Activated naive CD4-positive, alpha-beta T cell treated with anti-CD3 and anti-CD28 coated beads for 36 hours (primary cell): ENCODE measurements at regions not wholly inside any gene's neighbourhood (a gene's known extent, or its start where the extent isn't known, plus 50 kb on each side); places are given as distances from the start of the nearest gene placed in this dataset.

ENCODE experiments used
- CTCF ChIA-PET: fragments of 350-600 bp; sonication (Branson Sonifier 250); formaldehyde crosslinking; loops from one replicate; lab custom pipeline; 2021; ENCODE audit warnings: antibody characterized with exemption; lab: Charles Lee
- DNase-seq: peaks from one replicate; pipeline ENCODE4 v3.0.0-alpha.2; 2020
- H3K27ac Mint-ChIP-seq: one replicate; pipeline ENCODE4 v1.8.0; 2021; ENCODE audit warnings: mild to moderate bottlenecking, mixed read lengths
- H3K27me3 Mint-ChIP-seq: one replicate; pipeline ENCODE4 v1.8.0; 2021; ENCODE audit warnings: low read depth, mixed read lengths
- H3K36me3 Mint-ChIP-seq: one replicate; pipeline ENCODE4 v1.8.0; 2021; ENCODE audit warnings: low read depth, mixed read lengths
- H3K4me1 Mint-ChIP-seq: one replicate; pipeline ENCODE4 v1.8.0; 2021; ENCODE audit warnings: low read depth, mixed read lengths
- H3K4me3 Mint-ChIP-seq: one replicate; pipeline ENCODE4 v1.8.0; 2021; ENCODE audit warnings: mild to moderate bottlenecking, moderate library complexity, mixed read lengths
- H3K9me3 Mint-ChIP-seq: one replicate; pipeline ENCODE4 v1.8.0; 2021; ENCODE audit warnings: mixed read lengths
- intact Hi-C: fragments of 100-400 bp; cut with micrococcal nuclease; formaldehyde crosslinking; loops from one replicate; pipeline ENCODE4 v1.15.1; 2023

GRCh38 chr14:44669496-44669895 lies 162.4 kb upstream of the FSCB start:
- intact Hi-C loops, result no loop called here
- no peaks in the 10 kb centered on the region for H3K4me1 Mint-ChIP-seq
- no peaks in the 10 kb centered on the region for H3K36me3 Mint-ChIP-seq
- no peak for DNase-seq
- H3K9me3 Mint-ChIP-seq, result no peaks in the 10 kb centered on the region
- no peak overlapping the region for H3K4me3 Mint-ChIP-seq
- H3K27ac Mint-ChIP-seq, result no peak overlapping the region
- CTCF ChIA-PET, result no interaction called here
- H3K27me3 Mint-ChIP-seq, result peaks cover 3% of the 10 kb centered on the region

DNA sequence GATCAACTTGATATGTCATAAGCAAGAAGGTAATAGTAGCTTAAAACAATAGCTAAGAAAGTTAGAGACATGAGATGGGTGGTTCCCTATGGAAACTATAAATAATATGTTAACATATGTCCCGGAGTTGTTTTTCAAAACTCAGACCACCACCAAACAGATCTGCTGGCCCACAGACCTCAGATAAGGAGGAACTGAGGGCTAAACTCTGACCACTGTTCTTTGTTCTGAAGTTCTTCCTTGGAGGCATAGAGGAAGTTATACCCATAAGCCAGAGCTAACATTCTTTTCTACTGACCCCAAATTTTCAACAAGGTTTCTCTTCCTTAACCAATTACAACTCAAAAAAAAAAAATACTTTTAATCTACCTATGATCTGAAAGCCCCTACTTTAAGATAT lies 156.1 kb upstream of the FSCB start:
- no peaks in the 10 kb centered on the region for H3K27me3 Mint-ChIP-seq
- no peak for DNase-seq
- H3K36me3 Mint-ChIP-seq, result no peaks in the 10 kb centered on the region
- intact Hi-C loops, result loop anchor here (5.0 kb wide), 1 partner anchor 104 kb away; no protein-coding TSS in a partner anchor
- no peak overlapping the region for H3K4me3 Mint-ChIP-seq
- no peak overlapping the region for H3K27ac Mint-ChIP-seq
- H3K4me1 Mint-ChIP-seq, result peaks cover 17% of the 10 kb centered on the region
- H3K9me3 Mint-ChIP-seq, result no peaks in the 10 kb centered on the region
- CTCF ChIA-PET, result interaction anchor here (0.7 kb wide), 1 partner anchor 443 kb away, joined by 3 read pairs; no protein-coding TSS in a partner anchor

DNA sequence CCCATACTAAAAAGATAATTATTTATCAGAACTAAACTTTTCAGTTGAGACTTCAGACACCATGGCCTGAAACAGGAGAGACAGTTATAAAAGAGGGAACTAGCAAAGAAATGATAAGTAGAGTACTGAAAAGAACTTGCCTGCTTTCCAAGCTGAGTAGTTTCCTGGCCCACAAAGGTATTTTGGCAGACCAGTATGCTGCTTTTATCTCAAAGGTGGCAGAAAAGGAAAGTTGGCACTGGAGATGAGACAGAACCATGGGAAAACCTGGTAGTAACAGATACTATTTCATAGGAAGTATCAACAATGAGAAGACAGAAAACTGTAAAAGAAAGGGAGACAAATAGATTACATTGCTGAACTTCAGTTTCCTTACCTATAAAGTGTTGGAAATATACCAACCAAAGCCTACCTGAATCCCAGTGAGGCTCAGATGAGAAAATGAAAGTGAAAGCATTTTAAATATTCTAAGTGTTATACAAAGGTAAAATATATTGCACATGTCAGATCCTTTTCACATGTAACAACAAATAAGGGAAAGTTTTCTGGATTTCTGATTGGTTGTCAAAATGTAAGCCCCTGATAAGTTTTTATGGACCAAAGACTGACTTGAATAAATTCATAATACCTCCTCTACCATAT lies 155.3 kb upstream of the FSCB start:
- intact Hi-C loops, result loop anchor here (5.0 kb wide), 1 partner anchor 105 kb away; no protein-coding TSS in a partner anchor
- no peak for DNase-seq
- no peaks in the 10 kb centered on the region for H3K27me3 Mint-ChIP-seq
- H3K4me3 Mint-ChIP-seq, result no peak overlapping the region
- H3K36me3 Mint-ChIP-seq, result no peaks in the 10 kb centered on the region
- peaks cover 17% of the 10 kb centered on the region for H3K4me1 Mint-ChIP-seq
- no peaks in the 10 kb centered on the region for H3K9me3 Mint-ChIP-seq
- CTCF ChIA-PET, result no interaction called here
- no peak overlapping the region for H3K27ac Mint-ChIP-seq

DNA sequence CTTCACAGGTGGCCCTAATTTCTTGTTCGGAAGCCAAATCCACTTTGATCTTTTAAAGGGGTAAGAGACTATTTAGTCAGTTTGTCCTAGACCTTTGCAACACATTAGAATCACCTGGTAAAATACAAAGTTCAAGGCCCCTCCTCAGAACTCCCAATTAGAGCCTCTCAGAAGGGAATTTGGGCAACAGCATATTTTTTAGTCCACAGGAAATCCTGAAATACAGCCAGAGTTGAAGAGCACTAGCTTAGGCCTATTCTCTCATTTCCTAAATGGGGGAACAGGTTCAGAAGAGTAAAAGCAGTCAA lies 151.3 kb upstream of the FSCB start:
- no peak for DNase-seq
- Mint-ChIP-seq H3K9me3 (no peaks in the 10 kb centered on the region), H3K4me3 (no peak overlapping the region), H3K27me3 (no peaks in the 10 kb centered on the region), H3K36me3 (no peaks in the 10 kb centered on the region), H3K27ac (no peak overlapping the region), H3K4me1 (peaks cover 14% of the 10 kb centered on the region)
- intact Hi-C loops, result no loop called here
- CTCF ChIA-PET, result no interaction called here

- intact Hi-C loops, result no loop called here
- Mint-ChIP-seq H3K27ac (no peak overlapping the region), H3K36me3 (no peaks in the 10 kb centered on the region), H3K4me1 (peaks cover 9% of the 10 kb centered on the region), H3K4me3 (no peak overlapping the region), H3K9me3 (no peaks in the 10 kb centered on the region), H3K27me3 (no peaks in the 10 kb centered on the region)
- CTCF ChIA-PET, result no interaction called here
- no peak for DNase-seq
Measured at GRCh38 chr14:44657696-44658388, 150.8 kb upstream of the FSCB start.

- Mint-ChIP-seq H3K36me3 (no peaks in the 10 kb centered on the region), H3K27me3 (no peaks in the 10 kb centered on the region), H3K9me3 (no peaks in the 10 kb centered on the region), H3K4me3 (no peak overlapping the region), H3K27ac (no peak overlapping the region), H3K4me1 (peaks cover 2% of the 10 kb centered on the region)
- intact Hi-C loops, result no loop called here
- no peak for DNase-seq
- CTCF ChIA-PET, result interaction anchor here (0.6 kb wide), 1 partner anchor 508 kb away, joined by 3 read pairs; no protein-coding TSS in a partner anchor
Measured at GRCh38 chr14:44657203-44657602, 150.1 kb upstream of the FSCB start.

- H3K27me3 Mint-ChIP-seq, result peaks cover 2% of the 10 kb centered on the region
- CTCF ChIA-PET, result interaction anchor here (1.4 kb wide), 1 partner anchor 192 kb away, joined by 3 read pairs; no protein-coding TSS in a partner anchor
- H3K4me1 Mint-ChIP-seq, result no peaks in the 10 kb centered on the region
- H3K36me3 Mint-ChIP-seq, result no peaks in the 10 kb centered on the region
- DNase-seq, result no peak
- H3K4me3 Mint-ChIP-seq, result no peak overlapping the region
- intact Hi-C loops, result no loop called here
- H3K9me3 Mint-ChIP-seq, result no peaks in the 10 kb centered on the region
- H3K27ac Mint-ChIP-seq, result no peak overlapping the region
Measured at GRCh38 chr14:44654591-44654990, 147.5 kb upstream of the FSCB start.

GRCh38 chr14:44653641-44654040 lies 146.6 kb upstream of the FSCB start:
- H3K9me3 Mint-ChIP-seq, result no peaks in the 10 kb centered on the region
- no peak overlapping the region for H3K27ac Mint-ChIP-seq
- no peaks in the 10 kb centered on the region for H3K4me1 Mint-ChIP-seq
- no peak overlapping the region for H3K4me3 Mint-ChIP-seq
- H3K27me3 Mint-ChIP-seq, result peaks cover 2% of the 10 kb centered on the region
- intact Hi-C loops, result no loop called here
- CTCF ChIA-PET, result interaction anchor here (0.5 to 1.4 kb wide), 2 partner anchors 193 to 813 kb away, joined by 3 read pairs; no protein-coding TSS in a partner anchor
- H3K36me3 Mint-ChIP-seq, result no peaks in the 10 kb centered on the region
- no peak for DNase-seq

GRCh38 chr14:44652640-44653039 lies 145.6 kb upstream of the FSCB start:
- Mint-ChIP-seq H3K36me3 (no peaks in the 10 kb centered on the region), H3K27ac (no peak overlapping the region), H3K9me3 (no peaks in the 10 kb centered on the region), H3K4me3 (no peak overlapping the region), H3K27me3 (peaks cover 2% of the 10 kb centered on the region), H3K4me1 (no peaks in the 10 kb centered on the region)
- CTCF ChIA-PET, result no interaction called here
- DNase-seq, result no peak
- intact Hi-C loops, result no loop called here

GRCh38 chr14:44649061-44649460 lies 142.0 kb upstream of the FSCB start:
- Mint-ChIP-seq H3K4me1 (no peaks in the 10 kb centered on the region), H3K9me3 (no peaks in the 10 kb centered on the region), H3K4me3 (no peak overlapping the region), H3K27ac (no peak overlapping the region), H3K27me3 (peaks cover 2% of the 10 kb centered on the region), H3K36me3 (no peaks in the 10 kb centered on the region)
- CTCF ChIA-PET, result no interaction called here
- DNase-seq, result no peak
- intact Hi-C loops, result no loop called here

DNA sequence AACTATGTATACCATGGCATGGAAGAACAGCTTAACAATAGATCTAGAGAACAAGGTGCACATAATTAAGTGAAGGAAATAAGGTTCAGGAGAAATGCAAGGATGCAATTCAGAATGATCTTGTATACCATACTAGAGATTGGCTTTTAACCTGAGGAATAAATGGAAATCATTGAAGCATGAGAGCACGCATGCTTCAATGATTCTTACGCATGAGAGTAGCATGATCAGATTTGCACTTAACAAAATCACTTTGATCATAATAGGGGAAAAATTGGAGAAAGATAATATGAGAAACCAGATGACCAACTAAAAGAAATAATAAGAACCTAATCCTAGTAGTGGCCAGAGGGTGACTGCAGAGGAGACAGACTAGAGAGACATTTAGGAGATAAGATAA lies 133.3 kb upstream of the FSCB start:
- H3K36me3 Mint-ChIP-seq, result no peaks in the 10 kb centered on the region
- DNase-seq, result no peak
- H3K9me3 Mint-ChIP-seq, result no peaks in the 10 kb centered on the region
- H3K27me3 Mint-ChIP-seq, result no peaks in the 10 kb centered on the region
- H3K4me1 Mint-ChIP-seq, result no peaks in the 10 kb centered on the region
- H3K4me3 Mint-ChIP-seq, result no peak overlapping the region
- CTCF ChIA-PET, result no interaction called here
- intact Hi-C loops, result no loop called here
- no peak overlapping the region for H3K27ac Mint-ChIP-seq

DNA sequence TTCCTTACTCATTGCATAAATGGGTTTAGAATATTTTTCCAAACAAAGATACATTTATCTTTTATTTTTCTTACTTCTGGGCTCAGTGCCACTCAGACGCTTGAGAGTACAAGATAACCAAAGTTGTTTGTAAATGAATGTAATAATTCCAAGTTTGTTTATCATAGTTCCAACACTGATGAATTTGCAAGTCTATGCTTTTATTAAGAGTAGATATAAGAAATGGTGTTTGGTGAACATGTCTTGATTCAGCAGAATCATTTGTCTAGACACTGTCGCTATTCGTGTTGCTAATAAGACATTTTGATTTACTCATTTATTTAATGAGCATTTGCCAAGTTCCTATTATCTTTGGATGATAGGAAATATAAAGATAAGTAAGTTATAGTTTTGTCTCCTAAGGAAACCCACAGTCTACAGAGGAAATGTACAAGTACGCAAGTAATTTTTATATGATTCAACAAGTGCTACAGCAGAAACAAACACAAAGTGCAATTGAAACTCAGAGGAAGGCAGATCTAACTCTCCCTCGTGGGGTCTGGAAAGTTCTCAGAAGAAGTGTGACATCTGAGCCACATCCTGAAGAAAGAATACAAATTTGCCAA lies 132.8 kb upstream of the FSCB start:
- H3K4me3 Mint-ChIP-seq, result no peak overlapping the region
- DNase-seq, result no peak
- H3K9me3 Mint-ChIP-seq, result no peaks in the 10 kb centered on the region
- no peaks in the 10 kb centered on the region for H3K4me1 Mint-ChIP-seq
- intact Hi-C loops, result no loop called here
- no peak overlapping the region for H3K27ac Mint-ChIP-seq
- no peaks in the 10 kb centered on the region for H3K36me3 Mint-ChIP-seq
- CTCF ChIA-PET, result no interaction called here
- H3K27me3 Mint-ChIP-seq, result no peaks in the 10 kb centered on the region

DNA sequence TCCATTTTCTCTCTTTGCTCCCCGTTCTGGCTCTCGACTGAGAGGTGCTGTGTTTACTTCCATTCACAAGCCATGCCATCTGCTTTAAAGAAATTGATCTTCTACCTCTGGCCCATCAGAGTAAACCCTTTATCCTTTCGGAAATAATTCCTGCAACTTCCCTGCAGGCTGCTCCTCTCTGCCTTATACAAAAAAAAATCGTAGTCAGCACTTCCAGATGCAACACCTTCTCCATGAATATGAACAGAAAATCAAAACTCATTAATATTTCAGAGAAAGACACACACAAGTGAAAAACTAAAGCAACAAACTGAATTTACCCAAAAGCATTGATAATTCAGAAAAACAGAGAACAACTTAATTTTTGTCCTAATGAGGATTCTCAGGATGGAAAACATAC lies 127.6 kb upstream of the FSCB start:
- intact Hi-C loops, result no loop called here
- H3K4me1 Mint-ChIP-seq, result no peaks in the 10 kb centered on the region
- H3K4me3 Mint-ChIP-seq, result no peak overlapping the region
- H3K36me3 Mint-ChIP-seq, result no peaks in the 10 kb centered on the region
- CTCF ChIA-PET, result no interaction called here
- H3K27ac Mint-ChIP-seq, result no peak overlapping the region
- peaks cover 2% of the 10 kb centered on the region for H3K9me3 Mint-ChIP-seq
- DNase-seq, result no peak
- H3K27me3 Mint-ChIP-seq, result peaks cover 3% of the 10 kb centered on the region
